Adrenal gland (tissue), 9 donors: ENCODE measurements at regions not wholly inside any gene's neighbourhood (a gene's known extent, or its start where the extent isn't known, plus 50 kb on each side); places are given as distances from the start of the nearest gene placed in this dataset.

Experiments
- DNase-seq, 7 donors: peaks; one replicate each; pipeline ENCODE4 v3.0.0-alpha.2; 2019 to 2020
- H3K27ac ChIP-seq, 5 donors: fragments of 200-600 bp; sonication (generic) in 4 of 5; 1 replicate in 3 of 5; 2 replicates in 2 of 5; pipeline versions ENCODE4 v1.5.1 to v1.8.0; 2016 to 2020; ENCODE audit warnings: mild to moderate bottlenecking in 1 of 5
- H3K27me3 ChIP-seq: fragments of 200-600 bp; 2 replicates; pipeline ENCODE4 v1.8.0; 2021
- H3K36me3 ChIP-seq, 2 donors: fragments of 200-600 bp; replicated peaks in 1 of 2; 1 replicate in 1 of 2; 2 replicates in 1 of 2; pipeline versions ENCODE4 v1.5.1 to v1.8.0; 2018 to 2022
- H3K4me1 ChIP-seq, 2 donors: fragments of 200-600 bp; replicated peaks in 1 of 2; 1 replicate in 1 of 2; 2 replicates in 1 of 2; pipeline versions ENCODE4 v1.5.1 to v1.8.0; 2018 to 2021
- H3K4me3 ChIP-seq, 4 donors: fragments of 200-600 bp; sonication (generic) in 3 of 4; one replicate each; pipeline ENCODE4 v1.5.1; 2016 to 2018
- H3K9me3 ChIP-seq, 3 donors: fragments of 200-600 bp; sonication (generic) in 1 of 3; replicated peaks in 1 of 3; 1 replicate in 2 of 3; 2 replicates in 1 of 3; pipeline versions ENCODE4 v1.5.1 to v1.8.0; 2016 to 2021
- CTCF ChIP-seq, 6 experiments: fragments of 450-650 bp in 4 of 6; fragments of 200-600 bp in 2 of 6; sonication (generic) in 1 of 6; IDR thresholded peaks; 1 replicate in 5 of 6; 2 replicates in 1 of 6; pipeline versions ENCODE4 v1.5.1 to v1.8.0; 2016 to 2021; ENCODE audit warnings: antibody characterized with exemption in 6 of 6, mild to moderate bottlenecking in 2 of 6, moderate library complexity in 1 of 6
- POLR2A ChIP-seq, 2 donors: fragments of 450-650 bp; IDR thresholded peaks; one replicate each; pipeline ENCODE4 v1.6.1; 2017; ENCODE audit warnings: antibody characterized with exemption in 2 of 2, mild to moderate bottlenecking in 2 of 2, moderate library complexity in 1 of 2
- WGBS, 4 donors: extraction: QIAGEN DNeasy Blood & Tissue Kit in 2 of 4; methylation state at CpG; one replicate each; pipeline versions ENCODE4 v1.1.5 to v1.1.7; 2013 to 2017; 5-methylcytosine and 5-hydroxymethylcytosine counted together
- intact Hi-C, 2 donors: fragments of 100-400 bp; cut with DNase I; formaldehyde crosslinking; loops; one replicate each; pipeline versions ENCODE4 v1.14.1 to v1.15.0; 2022 to 2023
- donor health status: healthy with polysubstance abuse.
- donor health status: Bipolar disorder and iron deficiency.
- donor health status: DM: yes; HTN: yes; CAD: no.
- donor health status: DM: no; HTN: no; CAD: no.
- donor health status: DM: no; HTN: no; CAD: no.

GRCh38 chr11:131154351-131154750, 216.1 kb upstream of the NTM start:
- no peak for DNase-seq
- Histone ChIP-seq H3K4me3 (no peak overlapping the region), H3K27ac (no peak overlapping the region), H3K9me3 (no peaks in the 10 kb centered on the region), H3K4me1 (no peaks in the 10 kb centered on the region), H3K36me3 (no peaks in the 10 kb centered on the region), H3K27me3 (no peaks in the 10 kb centered on the region)
- no peak for TF ChIP-seq POLR2A (IDR thresholded peaks at IDR 0.05)
- no peak for TF ChIP-seq CTCF (IDR thresholded peaks at IDR 0.05)
- intact Hi-C loops, result no loop called here
- WGBS, 4 donors, result 46 to 66% (median 58%) methylated on average over 7 of the region's 7 CpGs

GRCh38 chr11:131157678-131158077, 212.7 kb upstream of the NTM start:
- no peaks in the 10 kb centered on the region for H3K4me1 ChIP-seq
- WGBS, 4 donors, result 89 to 98% (median 95%) methylated on average over 2 of the region's 2 CpGs
- DNase-seq, result no peak
- no peak overlapping the region for H3K27ac ChIP-seq
- H3K36me3 ChIP-seq, result no peaks in the 10 kb centered on the region
- no peak overlapping the region for H3K4me3 ChIP-seq
- no peaks in the 10 kb centered on the region for H3K9me3 ChIP-seq
- intact Hi-C loops, result no loop called here
- no peaks in the 10 kb centered on the region for H3K27me3 ChIP-seq
- TF ChIP-seq POLR2A (IDR thresholded peaks at IDR 0.05) (no peak), CTCF (IDR thresholded peaks at IDR 0.05) (no peak)

GRCh38 chr11:131160846-131161245, 209.6 kb upstream of the NTM start:
- intact Hi-C loops, result no loop called here
- H3K4me3 ChIP-seq, result no peak overlapping the region

GRCh38 chr11:131163613-131164012, 206.8 kb upstream of the NTM start:
- intact Hi-C loops, result no loop called here
- no peak for TF ChIP-seq POLR2A (IDR thresholded peaks at IDR 0.05)
- no peak for TF ChIP-seq CTCF (IDR thresholded peaks at IDR 0.05)
- DNase-seq, result no peak
- H3K27me3 ChIP-seq, result no peaks in the 10 kb centered on the region
- no peaks in the 10 kb centered on the region for H3K36me3 ChIP-seq
- no peaks in the 10 kb centered on the region for H3K4me1 ChIP-seq
- 60 to 74% (median 65%) methylated on average over 8 of the region's 8 CpGs for WGBS, 4 donors
- no peak overlapping the region for H3K27ac ChIP-seq
- no peak overlapping the region for H3K4me3 ChIP-seq
- H3K9me3 ChIP-seq, result no peaks in the 10 kb centered on the region

More at GRCh38 chr11:131160846-131161245, 209.6 kb upstream of the NTM start:
- H3K4me1 ChIP-seq, result no peaks in the 10 kb centered on the region
- no peaks in the 10 kb centered on the region for H3K27me3 ChIP-seq
- 54 to 71% (median 66%) methylated on average over 7 of the region's 7 CpGs for WGBS, 4 donors
- no peaks in the 10 kb centered on the region for H3K36me3 ChIP-seq
- TF ChIP-seq CTCF (IDR thresholded peaks at IDR 0.05) (no peak), POLR2A (IDR thresholded peaks at IDR 0.05) (no peak)
- no peak for DNase-seq
- H3K9me3 ChIP-seq, result no peaks in the 10 kb centered on the region
- H3K27ac ChIP-seq, result no peak overlapping the region
